SK-N-SH (cell line): ENCODE measurements at regions not wholly inside any gene's neighbourhood (a gene's known extent, or its start where the extent isn't known, plus 50 kb on each side); places are given as distances from the start of the nearest gene placed in this dataset.

Experiments
- CTCF ChIA-PET: fragments of 300-600, 350-600 bp; formaldehyde crosslinking; extraction: SDS; loops from one replicate; lab custom pipeline; 2021; lab: Yijun Ruan, JAX
- POLR2A ChIA-PET: fragments of 350-600 bp; sonication (Branson Sonifier 250); formaldehyde crosslinking; extraction: SDS; loops from one replicate; lab custom pipeline; 2020; ENCODE audit warnings: antibody characterized with exemption, inconsistent platforms; lab: Yijun Ruan, JAX
- DNase-seq: peaks from one replicate; pipeline ENCODE4 v3.0.0; 2012
- H2AFZ ChIP-seq: fragments of 200-600 bp; sonication (generic); 2 replicates; pipeline ENCODE4 v1.8.1; 2016; ENCODE audit warnings: antibody characterized with exemption, mild to moderate bottlenecking, low read depth
- H3F3A ChIP-seq: fragments of 200-600 bp; sonication (generic); replicated peaks from 2 replicates; pipeline ENCODE3; 2016; ENCODE audit warnings: antibody characterized with exemption, mild to moderate bottlenecking; ENCODE audit not compliant: insufficient read depth
- H3K27ac ChIP-seq, 2 experiments: fragments of 200-500 bp in 1 of 2; fragments of 200-600 bp in 1 of 2; sonication (Bioruptor generic) in 1 of 2; sonication (generic), shearing (Covaris generic) in 1 of 2; 2 replicates each; pipeline versions ENCODE4 v1.5.1 to v1.6.1; 2014 to 2016; ENCODE audit warnings: low read depth in 2 of 2, inconsistent platforms in 1 of 2, low read length in 1 of 2, mild to moderate bottlenecking in 1 of 2, mixed read lengths in 1 of 2
- H3K27me3 ChIP-seq: fragments of 200-600 bp; sonication (generic), shearing (Covaris generic); 2 replicates; pipeline ENCODE4 v1.6.1; 2016; ENCODE audit warnings: mixed run types; ENCODE audit not compliant: insufficient read depth
- H3K36me3 ChIP-seq, 2 experiments: fragments of 200-500 bp in 1 of 2; fragments of 200-600 bp in 1 of 2; sonication (Bioruptor generic) in 1 of 2; sonication (generic) in 1 of 2; replicated peaks in 1 of 2; 2 replicates each; pipeline versions ENCODE3 to v1.5.1; 2014 to 2016; ENCODE audit warnings: low read length in 1 of 2, mild to moderate bottlenecking in 1 of 2; ENCODE audit not compliant: insufficient read depth in 2 of 2, control insufficient read depth in 1 of 2
- H3K4me1 ChIP-seq, 2 experiments: fragments of 200-500 bp in 1 of 2; fragments of 200-600 bp in 1 of 2; sonication (Bioruptor generic) in 1 of 2; sonication (generic), shearing (Covaris generic) in 1 of 2; 2 replicates each; pipeline versions ENCODE4 v1.5.1 to v1.6.1; 2014 to 2016; ENCODE audit warnings: low read depth in 1 of 2, low read length in 1 of 2, mixed run types in 1 of 2; ENCODE audit not compliant: insufficient read depth in 2 of 2, control insufficient read depth in 1 of 2
- H3K4me2 ChIP-seq: fragments of 200-600 bp; sonication (generic), shearing (Covaris generic); 2 replicates; pipeline ENCODE4 v1.6.1; 2017; ENCODE audit warnings: mixed run types
- H3K4me3 ChIP-seq, 2 experiments: fragments of 200-500 bp in 1 of 2; fragments of 200-600 bp in 1 of 2; sonication (Bioruptor generic) in 1 of 2; sonication (generic), shearing (Covaris generic) in 1 of 2; 2 replicates each; pipeline versions ENCODE4 v1.5.1 to v1.8.1; 2014 to 2016; ENCODE audit warnings: low read depth in 2 of 2, inconsistent platforms in 1 of 2, low read length in 1 of 2, mild to moderate bottlenecking in 1 of 2, mixed read lengths in 1 of 2, moderate library complexity in 1 of 2
- H3K79me2 ChIP-seq: fragments of 200-600 bp; sonication (generic); 2 replicates; pipeline ENCODE4 v1.8.1; 2017; ENCODE audit warnings: mild to moderate bottlenecking; ENCODE audit not compliant: insufficient read depth
- H3K9ac ChIP-seq: fragments of 200-600 bp; sonication (generic); 2 replicates; pipeline ENCODE4 v1.6.1; 2017; ENCODE audit warnings: mixed run types
- H3K9me2 ChIP-seq: fragments of 200-600 bp; sonication (generic); 2 replicates; pipeline ENCODE4 v1.6.1; 2017; ENCODE audit warnings: mixed run types
- H3K9me3 ChIP-seq: fragments of 200-600 bp; sonication (generic); 2 replicates; pipeline ENCODE4 v1.6.1; 2017; ENCODE audit warnings: mixed run types, mild to moderate bottlenecking, moderate library complexity
- H4K20me1 ChIP-seq: fragments of 200-600 bp; sonication (generic); 2 replicates; pipeline ENCODE4 v1.6.1; 2017; ENCODE audit warnings: mild to moderate bottlenecking, mixed run types; ENCODE audit not compliant: insufficient read depth
- FOXJ3 ChIP-seq: sonication (generic); formaldehyde crosslinking; IDR thresholded peaks from 2 replicates; pipeline ENCODE4 v1.5.1; 2020; ENCODE audit warnings: mild to moderate bottlenecking, missing genetic modification reagents
- GATA2 ChIP-seq: sonication (generic); formaldehyde crosslinking; IDR thresholded peaks from 2 replicates; pipeline ENCODE4 v1.5.0; 2020; ENCODE audit warnings: mild to moderate bottlenecking, missing genetic modification reagents
- MXI1 ChIP-seq: IDR thresholded peaks from 2 replicates; pipeline ENCODE4 v1.6.1; 2012; ENCODE audit warnings: mild to moderate bottlenecking, low read depth, low read length, improper control_type of control experiment
- NRF1 ChIP-seq: IDR thresholded peaks from 2 replicates; pipeline ENCODE4 v1.6.1; 2012; ENCODE audit warnings: low read depth, mild to moderate bottlenecking, low read length
- RFX5 ChIP-seq: IDR thresholded peaks from 2 replicates; pipeline ENCODE4 v1.6.1; 2012; ENCODE audit warnings: mild to moderate bottlenecking, improper control_type of control experiment, low read length
- RXRA ChIP-seq: IDR thresholded peaks from 2 replicates; pipeline ENCODE4 v1.4.0; 2012; ENCODE audit warnings: low read depth, mild to moderate bottlenecking, borderline replicate concordance
- TAF1 ChIP-seq: IDR thresholded peaks from 2 replicates; pipeline ENCODE4 v1.6.1; 2012; ENCODE audit warnings: low read depth, mild to moderate bottlenecking, low read length, moderate library complexity, borderline replicate concordance
- USF1 ChIP-seq: IDR thresholded peaks from 2 replicates; pipeline ENCODE4 v1.4.0; 2012; ENCODE audit warnings: low read depth, borderline replicate concordance
- USF2 ChIP-seq: fragments of 150-350 bp; IDR thresholded peaks from 2 replicates; pipeline ENCODE4 v1.6.1; 2017; ENCODE audit warnings: antibody characterized with exemption, low read length, low read depth, borderline replicate concordance
- YY1 ChIP-seq: IDR thresholded peaks from 2 replicates; pipeline ENCODE4 v1.4.0; 2012; ENCODE audit warnings: low read depth, mild to moderate bottlenecking
- ZBTB33 ChIP-seq: IDR thresholded peaks from 2 replicates; pipeline ENCODE4 v1.4.0; 2012; ENCODE audit warnings: low read depth, borderline replicate concordance
- WGBS: methylation state at CpG from one replicate; pipeline ENCODE4 v1.1.6; 2017; ENCODE audit warnings: low lambda C conversion rate; 5-methylcytosine and 5-hydroxymethylcytosine counted together

GRCh38 chr17:53949473-53950090 lies 126.9 kb downstream of the KIF2B start:
- ChIA-PET POLR2A (no interaction called here), CTCF (interaction anchor here (2.1 kb wide), 1 partner anchor 10 kb away, joined by 5 read pairs; no protein-coding TSS in a partner anchor)
- no peak overlapping the region for H3K27ac ChIP-seq
- H4K20me1 ChIP-seq, result no peaks in the 10 kb centered on the region
- peaks cover 29% of the 10 kb centered on the region for H3K9me3 ChIP-seq
- TF ChIP-seq RXRA (no peak), MXI1 (no peak), USF1 (no peak), USF2 (no peak), GATA2 (CRISPR knock-in tag) (no peak), RFX5 (no peak), ZBTB33 (no peak), TAF1 (no peak), NRF1 (no peak)
- no peak for DNase-seq
- no peak overlapping the region for H2AFZ ChIP-seq
- H3K79me2 ChIP-seq, result no peaks in the 10 kb centered on the region
- H3K4me1 ChIP-seq, result no peaks in the 10 kb centered on the region
- H3K9ac ChIP-seq, result no peak overlapping the region
- H3F3A ChIP-seq, result no peaks in the 10 kb centered on the region
- H3K27me3 ChIP-seq, result no peaks in the 10 kb centered on the region
- H3K4me2 ChIP-seq, result no peak overlapping the region
- H3K9me2 ChIP-seq, result peaks cover 2% of the 10 kb centered on the region; the same call in 1 of the 2 replicates
- H3K4me3 ChIP-seq, result no peak overlapping the region
- WGBS, result 23% methylated on average over 9 of the region's 9 CpGs
- no peaks in the 10 kb centered on the region for H3K36me3 ChIP-seq

- 39% methylated on average over 5 of the region's 5 CpGs for WGBS
These were observed 127.6 kb downstream of the KIF2B start for GRCh38 chr17:53950207-53950857.

More at GRCh38 chr17:53950207-53950857, 127.6 kb downstream of the KIF2B start:
- Histone ChIP-seq H3K27ac (no peak overlapping the region), H3K4me3 (no peak overlapping the region), H3K9me2 (no peaks in the 10 kb centered on the region; the same call in 1 of the 2 replicates), H3F3A (no peaks in the 10 kb centered on the region), H3K4me1 (no peaks in the 10 kb centered on the region), H3K27me3 (no peaks in the 10 kb centered on the region)
- TF ChIP-seq FOXJ3 (CRISPR knock-in tag) (no peak), YY1 (no peak), ZBTB33 (no peak)
- TF ChIP-seq, all 33 proteins: peak for 0
- no peak for DNase-seq
- Histone ChIP-seq H3K4me2 (no peak overlapping the region), H3K79me2 (no peaks in the 10 kb centered on the region), H4K20me1 (no peaks in the 10 kb centered on the region), H3K9ac (no peak overlapping the region), H3K36me3 (no peaks in the 10 kb centered on the region), H3K9me3 (peaks cover 23% of the 10 kb centered on the region), H2AFZ (no peak overlapping the region)
- CTCF ChIA-PET, result interaction anchor here (2.1 kb wide), 1 partner anchor 10 kb away, joined by 5 read pairs; no protein-coding TSS in a partner anchor
- POLR2A ChIA-PET, result no interaction called here
